Ovary (tissue), 7 donors: ENCODE measurements at regions not wholly inside any gene's neighbourhood (a gene's known extent, or its start where the extent isn't known, plus 50 kb on each side); places are given as distances from the start of the nearest gene placed in this dataset.
"Not testable (repeated sequence)": the region's sequence is repeated elsewhere in the genome, so short reads cannot be mapped to it uniquely, and the experiment has no call there.

ENCODE experiments used
- DNase-seq, 5 donors: peaks; one replicate each; pipeline ENCODE4 v3.0.0-alpha.2; 2019 to 2020
- H3K27ac ChIP-seq, 2 donors: fragments of 200-600 bp; one replicate each; pipeline versions ENCODE4 v1.5.1 to v1.8.0; 2019 to 2022
- H3K27me3 ChIP-seq: fragments of 200-600 bp; one replicate; pipeline ENCODE4 v1.8.0; 2022
- H3K36me3 ChIP-seq: fragments of 200-600 bp; sonication (generic); one replicate; pipeline ENCODE4 v1.5.1; 2019
- H3K4me1 ChIP-seq: one replicate; pipeline ENCODE4 v1.8.1; 2013; ENCODE audit warnings: mild to moderate bottlenecking, moderate library complexity; ENCODE audit not compliant: insufficient read depth
- H3K4me3 ChIP-seq: fragments of 200-600 bp; sonication (generic); one replicate; pipeline ENCODE4 v1.5.1; 2017
- H3K9me3 ChIP-seq, 2 donors: fragments of 200-600 bp in 1 of 2; sonication (generic) in 1 of 2; one replicate each; pipeline versions ENCODE4 v1.5.1 to v1.8.1; 2013 to 2019; ENCODE audit warnings: mild to moderate bottlenecking in 1 of 2, moderate library complexity in 1 of 2
- EP300 ChIP-seq: sonication (generic); formaldehyde crosslinking; IDR thresholded peaks from one replicate; pipeline ENCODE4 v1.6.1; 2017; ENCODE audit warnings: antibody characterized with exemption
- POLR2A ChIP-seq: fragments of 450-650 bp; IDR thresholded peaks from one replicate; pipeline ENCODE4 v1.6.1; 2017; ENCODE audit warnings: antibody characterized with exemption, mild to moderate bottlenecking, moderate library complexity
- WGBS, 3 donors: extraction: QIAGEN DNeasy Blood & Tissue Kit in 1 of 3; methylation state at CpG; one replicate each; pipeline versions ENCODE4 v1.1.5 to v1.1.7; 2013 to 2017; 5-methylcytosine and 5-hydroxymethylcytosine counted together
- intact Hi-C, 4 donors: fragments of 100-400 bp; cut with DNase I; formaldehyde crosslinking; loops; one replicate each; pipeline versions ENCODE4 v1.11.0 to v1.15.1; 2022 to 2023
- TF ChIP-seq, protein P1 (sequence below), 3 donors: fragments of 450-650 bp in 2 of 3; fragments of 200-600 bp in 1 of 3; IDR thresholded peaks; one replicate each; pipeline versions ENCODE4 v1.5.1 to v1.8.0; 2016 to 2022; ENCODE audit warnings: antibody characterized with exemption in 3 of 3, mild to moderate bottlenecking in 1 of 3
- donor health status: DM: no; HTN: no; CAD: no; lungs with moderate emphysema.
- donor health status: DM: no; HTN: no; CAD: no.
- donor health status: Bipolar disorder and iron deficiency.
- donor health status: DM: no; HTN: no; CAD: no.
- donor health status: DM: yes; HTN: yes; CAD: no.

DNA sequence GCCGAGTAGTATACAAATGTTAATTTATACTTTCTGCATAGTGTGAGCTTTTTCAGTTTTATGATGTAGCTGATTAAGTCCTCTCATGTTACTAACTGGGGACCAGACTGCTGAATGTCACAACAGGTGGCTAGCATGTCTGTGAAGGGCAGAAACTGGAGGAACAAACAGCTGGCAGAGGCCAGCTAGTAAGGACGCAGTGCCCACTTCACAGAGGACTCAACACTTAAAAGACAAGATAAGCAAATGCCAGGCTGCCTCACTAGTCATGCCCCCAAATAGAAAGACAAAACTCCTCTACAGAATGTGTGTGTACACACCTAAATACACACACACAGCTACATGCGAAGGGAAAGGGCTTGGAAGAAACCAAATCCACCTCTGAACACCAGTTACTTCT is 73.8 kb upstream of the ZNF678 start:
- 74 to 88% (median 78%) methylated on average over 3 of the region's 3 CpGs for WGBS, 3 donors
- H3K9me3 ChIP-seq = no peaks in the 10 kb centered on the region
- no peak overlapping the region for H3K4me3 ChIP-seq
- TF ChIP-seq POLR2A (no peak), EP300 (no peak)
- TF ChIP-seq, protein P1, sequence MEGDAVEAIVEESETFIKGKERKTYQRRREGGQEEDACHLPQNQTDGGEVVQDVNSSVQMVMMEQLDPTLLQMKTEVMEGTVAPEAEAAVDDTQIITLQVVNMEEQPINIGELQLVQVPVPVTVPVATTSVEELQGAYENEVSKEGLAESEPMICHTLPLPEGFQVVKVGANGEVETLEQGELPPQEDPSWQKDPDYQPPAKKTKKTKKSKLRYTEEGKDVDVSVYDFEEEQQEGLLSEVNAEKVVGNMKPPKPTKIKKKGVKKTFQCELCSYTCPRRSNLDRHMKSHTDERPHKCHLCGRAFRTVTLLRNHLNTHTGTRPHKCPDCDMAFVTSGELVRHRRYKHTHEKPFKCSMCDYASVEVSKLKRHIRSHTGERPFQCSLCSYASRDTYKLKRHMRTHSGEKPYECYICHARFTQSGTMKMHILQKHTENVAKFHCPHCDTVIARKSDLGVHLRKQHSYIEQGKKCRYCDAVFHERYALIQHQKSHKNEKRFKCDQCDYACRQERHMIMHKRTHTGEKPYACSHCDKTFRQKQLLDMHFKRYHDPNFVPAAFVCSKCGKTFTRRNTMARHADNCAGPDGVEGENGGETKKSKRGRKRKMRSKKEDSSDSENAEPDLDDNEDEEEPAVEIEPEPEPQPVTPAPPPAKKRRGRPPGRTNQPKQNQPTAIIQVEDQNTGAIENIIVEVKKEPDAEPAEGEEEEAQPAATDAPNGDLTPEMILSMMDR (IDR thresholded peaks at IDR 0.05) = no peak
- no peaks in the 10 kb centered on the region for H3K27me3 ChIP-seq
- H3K27ac ChIP-seq = no peak overlapping the region
- intact Hi-C loops = no loop called here
- DNase-seq = no peak
- no peaks in the 10 kb centered on the region for H3K36me3 ChIP-seq
- no peaks in the 10 kb centered on the region for H3K4me1 ChIP-seq

DNA sequence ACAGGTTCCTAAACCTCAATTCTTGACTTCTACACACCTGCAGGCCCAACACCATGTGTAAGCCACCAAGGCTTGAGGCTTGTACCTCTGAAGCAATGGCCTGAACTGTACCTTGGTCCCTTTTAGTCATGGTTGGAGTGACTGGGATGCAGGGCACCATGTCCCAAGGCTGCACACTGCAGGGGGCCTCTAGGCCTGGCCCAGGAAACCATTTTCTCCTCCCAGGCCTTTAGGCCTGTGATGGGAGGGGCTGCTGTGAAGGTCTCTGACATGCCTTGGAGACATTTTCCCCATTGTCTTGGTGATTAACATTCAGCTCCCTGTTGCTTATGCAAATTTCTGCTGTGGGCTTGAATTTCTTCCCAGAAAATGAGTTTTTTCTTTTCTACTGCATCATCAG is 75.8 kb upstream of the ZNF678 start:
- no peak for DNase-seq
- Histone ChIP-seq H3K27ac (no peak overlapping the region), H3K4me1 (no peaks in the 10 kb centered on the region), H3K27me3 (no peaks in the 10 kb centered on the region), H3K4me3 (no peak overlapping the region), H3K9me3 (no peaks in the 10 kb centered on the region), H3K36me3 (no peaks in the 10 kb centered on the region)
- intact Hi-C loops = no loop called here
- TF ChIP-seq, protein P1 (IDR thresholded peaks at IDR 0.05) = no peak
- TF ChIP-seq POLR2A = no peak
- TF ChIP-seq EP300 = no peak

DNA sequence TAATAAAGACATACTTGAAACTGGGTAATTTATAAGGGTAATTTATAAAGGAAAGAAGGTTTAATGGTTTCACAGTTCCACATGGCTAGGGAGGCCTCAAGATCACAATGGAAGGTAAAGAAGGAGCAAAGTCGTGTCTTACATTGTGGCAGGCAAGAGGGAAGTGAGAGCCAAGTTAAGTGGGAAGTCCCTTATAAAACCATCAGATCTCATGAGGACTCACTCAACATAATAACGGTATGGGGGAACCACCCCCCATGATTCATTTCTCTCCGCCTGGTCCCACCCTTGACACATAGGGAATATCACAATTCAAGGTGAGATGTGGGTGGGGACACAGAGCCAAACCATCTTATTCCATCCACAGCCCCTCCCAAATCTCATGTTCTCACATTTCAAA is 76.8 kb upstream of the ZNF678 start:
- H3K27me3 ChIP-seq = no peaks in the 10 kb centered on the region
- no peak overlapping the region for H3K27ac ChIP-seq
- TF ChIP-seq POLR2A (no peak), EP300 (no peak)
- TF ChIP-seq, protein P1 (IDR thresholded peaks at IDR 0.05) = no peak
- 76 to 83% (median 79%) methylated on average over 3 of the region's 3 CpGs for WGBS, 3 donors
- H3K9me3 ChIP-seq = no peaks in the 10 kb centered on the region
- intact Hi-C loops = no loop called here
- no peak for DNase-seq
- no peak overlapping the region for H3K4me3 ChIP-seq
- H3K36me3 ChIP-seq = no peaks in the 10 kb centered on the region
- no peaks in the 10 kb centered on the region for H3K4me1 ChIP-seq

DNA sequence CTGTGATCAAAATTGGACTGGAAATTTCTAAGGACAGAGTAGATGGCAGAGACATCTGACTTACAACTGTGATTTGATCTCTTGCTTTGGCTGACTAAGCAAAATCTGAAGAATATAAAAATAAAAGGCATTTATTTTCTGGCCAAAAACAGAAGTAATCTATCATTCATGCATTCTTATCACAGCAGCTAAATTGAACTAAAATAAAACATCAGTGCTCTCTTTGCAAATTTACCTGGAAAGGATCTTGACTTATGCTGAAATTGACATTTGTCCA is 81.4 kb upstream of the ZNF678 start:
- Histone ChIP-seq H3K36me3 (no peaks in the 10 kb centered on the region), H3K4me3 (no peak overlapping the region), H3K4me1 (no peaks in the 10 kb centered on the region), H3K9me3 (no peaks in the 10 kb centered on the region), H3K27ac (no peak overlapping the region), H3K27me3 (no peaks in the 10 kb centered on the region)
- TF ChIP-seq EP300 = no peak
- TF ChIP-seq POLR2A = no peak
- TF ChIP-seq, protein P1 (IDR thresholded peaks at IDR 0.05) = no peak
- no peak for DNase-seq
- intact Hi-C loops = loop anchor here (5.0 kb wide), 2 partner anchors 465 to 470 kb away; partner anchors contain the start of gene WNT9A (in 3 of the 4)

DNA sequence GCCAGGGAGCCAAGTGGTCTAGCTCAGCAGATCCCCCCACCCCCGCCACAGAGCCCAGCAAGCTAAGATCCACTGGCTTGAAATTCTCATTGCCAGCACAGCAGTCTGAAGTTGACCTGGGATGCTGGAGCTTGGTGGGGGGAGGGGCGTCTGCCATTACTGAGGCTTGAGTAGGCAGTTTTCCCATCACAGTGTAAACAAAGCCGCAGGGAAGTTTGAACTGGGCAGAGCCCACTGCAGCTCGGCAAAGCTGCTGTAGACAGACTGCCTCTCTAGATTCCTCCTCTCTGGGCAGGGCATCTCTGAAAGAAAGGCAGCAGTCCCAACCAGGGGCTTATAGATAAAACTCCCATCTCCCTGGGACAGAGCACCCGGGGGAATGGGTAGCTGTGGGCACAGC is 89.3 kb upstream of the ZNF678 start:
- intact Hi-C loops, DNase-seq, H3K9me3 ChIP-seq, H3K27me3 ChIP-seq, H3K27ac ChIP-seq, H3K4me1 ChIP-seq, H3K36me3 ChIP-seq, H3K4me3 ChIP-seq: not testable (repeated sequence)
- 22 to 41% (median 38%) methylated on average over 5 of the region's 5 CpGs for WGBS, 3 donors
